HCT116 (cell line): ENCODE measurements at regions not wholly inside any gene's neighbourhood (a gene's known extent, or its start where the extent isn't known, plus 50 kb on each side); places are given as distances from the start of the nearest gene placed in this dataset.

ENCODE experiments used
- ATAC-seq: fragments of 200-7000 bp; cut with Tn5 transposase; 2 replicates; pipeline ENCODE4 v1.9.1; 2020; ENCODE audit warnings: mild to moderate bottlenecking, moderate library complexity
- BruUV-seq: library from RNA; stranded (reverse); fragments of 400-500 nt; replicated peaks from 2 replicates; lab custom pipeline; 2021; lab: Mats Ljungman, UMichigan
- CTCF ChIA-PET: fragments of 300-600 bp; sonication (Branson Sonifier 250); formaldehyde crosslinking; loops from one replicate; lab custom pipeline; 2021; ENCODE audit warnings: antibody characterized with exemption; lab: Charles Lee
- POLR2A ChIA-PET: fragments of 300-600, 350-600 bp; sonication (Branson Sonifier 250); formaldehyde crosslinking; loops from one replicate; lab custom pipeline; 2021; ENCODE audit warnings: antibody characterized with exemption; lab: Charles Lee
- RAD21 ChIA-PET, 2 experiments: fragments of 300-600 bp; sonication (Branson Sonifier 250); formaldehyde crosslinking; loops; one replicate each; lab custom pipeline; 2023; ENCODE audit warnings: low total read pairs in 2 of 2; ENCODE audit not compliant: uncharacterized antibody in 2 of 2, unreplicated experiment in 2 of 2, low non-redundant PET in 1 of 2; lab: Charles Lee
- DNase-seq: peaks from one replicate; pipeline ENCODE4 v3.0.0-alpha.2; 2010; ENCODE audit warnings: low read depth, low spot score
- H2AFZ ChIP-seq: fragments of 200-600 bp; shearing (Covaris generic), sonication (generic); 2 replicates; pipeline ENCODE4 v1.6.1; 2017; ENCODE audit warnings: low read depth, mixed run types, mixed read lengths, antibody characterized with exemption, low read length; ENCODE audit not compliant: poor library complexity, severe bottlenecking
- H3K27ac ChIP-seq: 2 replicates; pipeline ENCODE4 v1.5.1; 2012; ENCODE audit warnings: low read depth, low read length
- H3K27me3 ChIP-seq: fragments of 200-600 bp; sonication (generic); 2 replicates; pipeline ENCODE4 v1.6.1; 2016; ENCODE audit warnings: mixed run types, low read length, mixed read lengths; ENCODE audit not compliant: insufficient read depth
- H3K36me3 ChIP-seq, 2 experiments: fragments of 200-500 bp in 1 of 2; fragments of 200-600 bp in 1 of 2; sonication (Bioruptor generic) in 1 of 2; sonication (generic) in 1 of 2; 2 replicates each; pipeline versions ENCODE4 v1.5.1 to v1.6.1; 2014 to 2016; ENCODE audit warnings: low read length in 2 of 2, inconsistent platforms in 1 of 2, mixed read lengths in 1 of 2, mixed run types in 1 of 2; ENCODE audit not compliant: insufficient read depth in 2 of 2, control insufficient read depth in 1 of 2
- H3K4me1 ChIP-seq, 2 experiments: fragments of 200-600 bp in 1 of 2; sonication (generic) in 1 of 2; 2 replicates each; pipeline versions ENCODE4 v1.5.1 to v1.6.1; 2012 to 2017; ENCODE audit warnings: low read length in 2 of 2, inconsistent platforms in 1 of 2, mild to moderate bottlenecking in 1 of 2, mixed read lengths in 1 of 2, mixed run types in 1 of 2, moderate library complexity in 1 of 2; ENCODE audit not compliant: insufficient read depth in 2 of 2, control insufficient read depth in 1 of 2
- H3K4me2 ChIP-seq: fragments of 200-600 bp; sonication (generic); 2 replicates; pipeline ENCODE4 v1.6.1; 2017; ENCODE audit warnings: mixed run types, low read length, mixed read lengths
- H3K4me3 ChIP-seq, 2 experiments: fragments of 200-600 bp in 1 of 2; sonication (generic) in 1 of 2; replicated peaks in 1 of 2; 2 replicates each; pipeline ENCODE4 v1.5.1; 2011 to 2016; ENCODE audit warnings: low read length in 2 of 2, control low read depth in 1 of 2, low read depth in 1 of 2, mild to moderate bottlenecking in 1 of 2, mixed read lengths in 1 of 2, mixed run types in 1 of 2
- H3K79me2 ChIP-seq: fragments of 200-600 bp; sonication (generic); 2 replicates; pipeline ENCODE4 v1.6.1; 2017; ENCODE audit warnings: mild to moderate bottlenecking, mixed run types, low read length, moderate library complexity, mixed read lengths; ENCODE audit not compliant: insufficient read depth
- H3K9ac ChIP-seq: fragments of 200-600 bp; sonication (generic); 2 replicates; pipeline ENCODE4 v1.6.1; 2016; ENCODE audit warnings: low read length, mixed read lengths
- H3K9me2 ChIP-seq: fragments of 200-600 bp; sonication (generic), shearing (Covaris generic); 2 replicates; pipeline ENCODE4 v1.6.1; 2017; ENCODE audit warnings: mixed run types, mild to moderate bottlenecking, moderate library complexity; ENCODE audit not compliant: insufficient read depth
- H3K9me3 ChIP-seq, 2 experiments: fragments of 200-500 bp in 1 of 2; fragments of 200-600 bp in 1 of 2; sonication (Bioruptor generic) in 1 of 2; sonication (generic) in 1 of 2; 2 replicates each; pipeline ENCODE4 v1.6.1; 2014 to 2017; ENCODE audit warnings: low read length in 2 of 2, mixed read lengths in 2 of 2, inconsistent platforms in 1 of 2, low read depth in 1 of 2, mild to moderate bottlenecking in 1 of 2, mixed run types in 1 of 2, moderate library complexity in 1 of 2; ENCODE audit not compliant: control insufficient read depth in 1 of 2, insufficient read depth in 1 of 2
- H4K20me1 ChIP-seq: fragments of 200-600 bp; sonication (generic), shearing (Covaris generic); 2 replicates; pipeline ENCODE4 v1.6.1; 2017; ENCODE audit warnings: mixed run types, mild to moderate bottlenecking, moderate library complexity; ENCODE audit not compliant: insufficient read depth
- EGR1 ChIP-seq: IDR thresholded peaks from 2 replicates; pipeline ENCODE4 v1.6.1; 2012; ENCODE audit warnings: low read depth
- EZH2 ChIP-seq: fragments of 200-600 bp; sonication (generic); IDR thresholded peaks from 2 replicates; pipeline ENCODE4 v1.6.1; 2017; ENCODE audit warnings: antibody characterized with exemption, mixed run types
- EZH2phosphoT487 ChIP-seq: fragments of 200-600 bp; IDR thresholded peaks from 2 replicates; pipeline ENCODE4 v1.6.1; 2018; ENCODE audit warnings: antibody characterized with exemption, borderline replicate concordance
- JUND ChIP-seq: IDR thresholded peaks from 2 replicates; pipeline ENCODE4 v1.6.1; 2012
- POLR2A ChIP-seq: IDR thresholded peaks from 2 replicates; pipeline ENCODE4 v1.7.0; 2011; ENCODE audit warnings: borderline replicate concordance; ENCODE audit not compliant: insufficient read depth, insufficient read length; ENCODE audit errors: extremely low read depth
- POLR2AphosphoS5 ChIP-seq: IDR thresholded peaks from 2 replicates; pipeline ENCODE4 v1.6.1; 2011; ENCODE audit warnings: mild to moderate bottlenecking, low read depth, low read length, moderate library complexity
- RAD21 ChIP-seq: IDR thresholded peaks from 2 replicates; pipeline ENCODE4 v1.6.1; 2012; ENCODE audit warnings: low read depth, mild to moderate bottlenecking
- REST ChIP-seq: IDR thresholded peaks from 2 replicates; pipeline ENCODE4 v1.6.1; 2012; ENCODE audit warnings: low read depth
- SIN3A ChIP-seq: IDR thresholded peaks from 2 replicates; pipeline ENCODE4 v1.6.1; 2012; ENCODE audit warnings: low read depth
- SP1 ChIP-seq: IDR thresholded peaks from 2 replicates; pipeline ENCODE4 v1.6.1; 2012; ENCODE audit warnings: low read depth
- SRF ChIP-seq: IDR thresholded peaks from 2 replicates; pipeline ENCODE4 v1.6.1; 2012; ENCODE audit warnings: low read depth
- TCF7L2 ChIP-seq: IDR thresholded peaks from 2 replicates; pipeline ENCODE4 v1.7.0; 2011; ENCODE audit warnings: borderline replicate concordance, inconsistent platforms; ENCODE audit not compliant: insufficient read depth, insufficient read length; ENCODE audit errors: extremely low read depth
- YY1 ChIP-seq: IDR thresholded peaks from 2 replicates; pipeline ENCODE4 v1.6.1; 2011; ENCODE audit warnings: low read length, low read depth, moderate library complexity, mild to moderate bottlenecking; ENCODE audit not compliant: insufficient replicate concordance; ENCODE audit errors: extremely low read depth
- ZBTB33 ChIP-seq: IDR thresholded peaks from 2 replicates; pipeline ENCODE4 v1.6.1; 2011; ENCODE audit warnings: mild to moderate bottlenecking, low read length, moderate library complexity; ENCODE audit not compliant: insufficient replicate concordance; ENCODE audit errors: extremely low read depth
- ZFX ChIP-seq: fragments of 450-650 bp; IDR thresholded peaks from 2 replicates; pipeline ENCODE4 v1.6.1; 2017
- intact Hi-C: fragments of 100-400 bp; cut with micrococcal nuclease; formaldehyde crosslinking; loops from 2 replicates; pipeline ENCODE4 v1.10.0; 2022
- TF ChIP-seq, protein P1 (sequence below), 3 experiments: fragments of 200-600 bp in 1 of 3; sonication (generic) in 1 of 3; IDR thresholded peaks in 2 of 3; conservative IDR thresholded peaks in 1 of 3; 2 replicates each; pipeline ENCODE4 v1.5.1; 2012 to 2017; ENCODE audit warnings: low read depth in 2 of 3, low read length in 2 of 3, antibody characterized with exemption in 1 of 3, borderline replicate concordance in 1 of 3, control low read depth in 1 of 3, mild to moderate bottlenecking in 1 of 3, mixed read lengths in 1 of 3, mixed run types in 1 of 3, moderate library complexity in 1 of 3; ENCODE audit not compliant: insufficient read depth in 1 of 3
- TF ChIP-seq, protein P2 (sequence below): IDR thresholded peaks from 2 replicates; pipeline ENCODE4 v1.6.1; 2012

DNA sequence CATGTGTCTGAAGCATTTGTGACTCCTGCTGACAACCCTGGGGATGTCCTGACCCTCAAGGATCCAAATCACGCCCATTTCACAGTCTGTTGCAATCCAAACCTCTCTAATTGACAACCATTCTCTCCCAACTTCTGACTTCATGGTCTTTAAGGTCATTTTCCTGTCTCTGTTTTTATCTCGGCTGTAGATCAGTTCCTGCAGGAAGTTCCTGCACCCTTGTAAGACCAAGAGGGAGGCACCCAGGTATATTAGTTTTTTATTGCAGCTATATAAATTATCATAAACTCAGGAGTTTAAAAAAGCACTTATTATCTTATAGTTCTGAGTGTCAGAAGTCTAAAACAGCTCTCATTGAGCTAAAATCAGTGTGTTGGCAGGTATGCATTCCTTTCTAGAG is 166.8 kb downstream of the BTBD3 start:
- TF ChIP-seq EZH2phosphoT487: no peak
- no peak for TF ChIP-seq SP1
- no peak for TF ChIP-seq EGR1
- TF ChIP-seq POLR2A: no peak
- TF ChIP-seq ZBTB33: no peak
- TF ChIP-seq, protein P1, sequence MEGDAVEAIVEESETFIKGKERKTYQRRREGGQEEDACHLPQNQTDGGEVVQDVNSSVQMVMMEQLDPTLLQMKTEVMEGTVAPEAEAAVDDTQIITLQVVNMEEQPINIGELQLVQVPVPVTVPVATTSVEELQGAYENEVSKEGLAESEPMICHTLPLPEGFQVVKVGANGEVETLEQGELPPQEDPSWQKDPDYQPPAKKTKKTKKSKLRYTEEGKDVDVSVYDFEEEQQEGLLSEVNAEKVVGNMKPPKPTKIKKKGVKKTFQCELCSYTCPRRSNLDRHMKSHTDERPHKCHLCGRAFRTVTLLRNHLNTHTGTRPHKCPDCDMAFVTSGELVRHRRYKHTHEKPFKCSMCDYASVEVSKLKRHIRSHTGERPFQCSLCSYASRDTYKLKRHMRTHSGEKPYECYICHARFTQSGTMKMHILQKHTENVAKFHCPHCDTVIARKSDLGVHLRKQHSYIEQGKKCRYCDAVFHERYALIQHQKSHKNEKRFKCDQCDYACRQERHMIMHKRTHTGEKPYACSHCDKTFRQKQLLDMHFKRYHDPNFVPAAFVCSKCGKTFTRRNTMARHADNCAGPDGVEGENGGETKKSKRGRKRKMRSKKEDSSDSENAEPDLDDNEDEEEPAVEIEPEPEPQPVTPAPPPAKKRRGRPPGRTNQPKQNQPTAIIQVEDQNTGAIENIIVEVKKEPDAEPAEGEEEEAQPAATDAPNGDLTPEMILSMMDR (IDR thresholded peaks at IDR 0.05 in 2 of 3, conservative IDR thresholded peaks at IDR 0.05 in 1 of 3; ENCODE audit: borderline replicate concordance in 1 of 3, insufficient read depth in 1 of 3, low read depth in 2 of 3, low read length in 2 of 3): no peak
- no peak for TF ChIP-seq SRF
- no peak for TF ChIP-seq JUND
- TF ChIP-seq ZFX: no peak
- TF ChIP-seq RAD21: no peak
- TF ChIP-seq REST: no peak
- TF ChIP-seq, protein P2, sequence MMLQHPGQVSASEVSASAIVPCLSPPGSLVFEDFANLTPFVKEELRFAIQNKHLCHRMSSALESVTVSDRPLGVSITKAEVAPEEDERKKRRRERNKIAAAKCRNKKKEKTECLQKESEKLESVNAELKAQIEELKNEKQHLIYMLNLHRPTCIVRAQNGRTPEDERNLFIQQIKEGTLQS: no peak
- no peak for TF ChIP-seq EZH2
- TF ChIP-seq YY1: no peak
- TF ChIP-seq POLR2AphosphoS5: no peak
- TF ChIP-seq SIN3A: no peak
- no peak for TF ChIP-seq TCF7L2
- ATAC-seq: no peak
- CTCF ChIA-PET: no interaction called here

More for the DNA sequence above, 166.8 kb downstream of the BTBD3 start:
- Histone ChIP-seq H3K4me3 (no peak overlapping the region), H3K27me3 (no peaks in the 10 kb centered on the region), H3K9me3 (peaks cover 4% of the 10 kb centered on the region in 2 experiments; a peak in 2 of 4 replicates), H4K20me1 (no peaks in the 10 kb centered on the region), H3K79me2 (no peaks in the 10 kb centered on the region), H2AFZ (no peak overlapping the region), H3K9me2 (no peaks in the 10 kb centered on the region), H3K4me1 (no peaks in the 10 kb centered on the region), H3K27ac (no peak overlapping the region), H3K9ac (no peak overlapping the region), H3K4me2 (no peak overlapping the region), H3K36me3 (no peaks in the 10 kb centered on the region)
- no TSS peak for BruUV-seq
- POLR2A ChIA-PET: no interaction called here
- RAD21 ChIA-PET: no interaction called here
- no peak for DNase-seq
- intact Hi-C loops: no loop called here
